Fibroblast of pulmonary artery (primary cell): ENCODE measurements at regions not wholly inside any gene's neighbourhood (a gene's known extent, or its start where the extent isn't known, plus 50 kb on each side); places are given as distances from the start of the nearest gene placed in this dataset.

Experiments
- DNase-seq: peaks from one replicate; pipeline ENCODE4 v3.0.0-alpha.2; 2010; ENCODE audit warnings: low read depth
- H3K4me3 ChIP-seq: replicated peaks from 2 replicates; pipeline ENCODE4 v1.5.1; 2011; ENCODE audit warnings: low read depth, mild to moderate bottlenecking, control low read depth, low read length, moderate library complexity
- CTCF ChIP-seq: IDR thresholded peaks from 2 replicates; pipeline ENCODE4 v1.5.1; 2011; ENCODE audit warnings: mild to moderate bottlenecking, control low read depth, low read length, inconsistent platforms; ENCODE audit errors: missing control alignments

- no peak for DNase-seq
- no peak overlapping the region for H3K4me3 ChIP-seq
- TF ChIP-seq CTCF: no peak
Observed at GRCh38 chr5:73358366-73358765, 90.2 kb downstream of the FOXD1 start.

GRCh38 chr5:73357576-73357975 is 91.0 kb downstream of the FOXD1 start:
- no peak for DNase-seq
- H3K4me3 ChIP-seq: no peak overlapping the region
- TF ChIP-seq CTCF: no peak

GRCh38 chr5:73355108-73355507 is 93.5 kb downstream of the FOXD1 start:
- no peak for DNase-seq
- no peak for TF ChIP-seq CTCF

GRCh38 chr5:73354406-73354805 is 94.2 kb downstream of the FOXD1 start:
- TF ChIP-seq CTCF: no peak
- DNase-seq: no peak
- no peak overlapping the region for H3K4me3 ChIP-seq

More at GRCh38 chr5:73355108-73355507, 93.5 kb downstream of the FOXD1 start:
- no peak overlapping the region for H3K4me3 ChIP-seq

DNA sequence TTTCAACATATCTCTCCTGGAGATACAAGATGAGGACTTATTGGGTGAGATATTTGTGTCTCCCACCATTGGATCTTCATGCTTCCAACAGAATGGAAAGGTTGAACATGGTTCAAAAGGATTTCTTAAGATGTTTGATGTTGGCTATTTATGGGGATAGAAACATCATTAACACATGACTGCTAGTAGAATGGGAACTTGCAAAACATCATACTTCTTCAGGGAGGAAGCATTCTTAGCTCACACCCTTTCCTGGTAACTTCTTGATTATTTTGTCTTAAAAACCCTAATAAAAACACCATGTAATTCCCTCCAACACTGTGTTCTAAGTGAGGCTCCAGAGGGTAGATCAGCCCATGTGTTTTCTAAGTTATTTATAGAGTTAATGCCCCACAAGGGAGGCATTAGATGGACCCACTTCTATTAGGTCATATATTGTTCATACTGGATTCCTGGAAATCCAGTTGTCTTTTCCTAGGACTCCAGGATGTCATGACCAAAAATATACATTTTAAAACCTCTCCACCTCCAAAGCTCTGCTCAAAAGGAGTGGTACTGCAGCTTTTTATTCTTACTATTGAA is 95.8 kb downstream of the FOXD1 start:
- TF ChIP-seq CTCF: no peak
- no peak overlapping the region for H3K4me3 ChIP-seq
- DNase-seq: no peak

DNA sequence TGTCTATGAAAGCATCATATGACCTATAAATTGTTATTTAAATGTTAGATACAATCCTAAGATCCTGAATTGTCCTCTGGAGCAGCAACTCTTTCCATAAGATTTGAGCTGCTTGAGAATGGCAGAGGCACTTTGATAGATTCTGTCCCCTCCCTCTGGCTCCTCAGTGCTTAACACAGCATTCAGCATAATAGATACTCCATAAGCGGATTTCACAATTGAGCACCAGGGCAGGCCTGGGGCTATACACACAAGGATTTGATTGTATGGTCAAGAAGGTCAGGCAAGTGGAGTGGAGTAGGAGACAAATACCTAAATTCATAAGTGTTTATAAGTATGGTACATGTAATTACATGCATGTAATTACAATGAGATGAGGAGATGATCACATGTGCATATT is 96.3 kb downstream of the FOXD1 start:
- TF ChIP-seq CTCF: no peak
- DNase-seq: no peak

DNA sequence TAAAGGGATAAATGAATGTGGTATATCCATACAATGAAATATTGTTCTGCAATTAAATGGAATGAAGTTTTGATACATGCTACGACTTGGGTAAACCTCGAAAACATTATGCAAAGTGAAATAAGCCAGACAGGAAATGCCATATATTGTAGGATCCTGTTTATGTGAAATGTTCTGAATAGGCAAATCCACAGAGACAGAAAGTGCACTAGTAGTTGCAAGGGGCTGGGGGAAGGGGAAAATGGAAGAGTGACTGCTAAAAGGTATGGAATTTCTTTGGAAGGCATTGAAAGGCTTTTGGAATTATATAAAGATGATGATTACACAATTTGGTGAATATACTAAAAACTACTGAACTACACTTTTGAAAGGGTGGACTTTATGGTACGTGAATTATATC is 97.0 kb downstream of the FOXD1 start:
- TF ChIP-seq CTCF: no peak
- H3K4me3 ChIP-seq: no peak overlapping the region
- no peak for DNase-seq

More for the DNA sequence above, 96.3 kb downstream of the FOXD1 start:
- no peak overlapping the region for H3K4me3 ChIP-seq
